HepG2 (cell line): ENCODE measurements at regions not wholly inside any gene's neighbourhood (a gene's known extent, or its start where the extent isn't known, plus 50 kb on each side); places are given as distances from the start of the nearest gene placed in this dataset.

ENCODE experiments used
- ATAC-seq: fragments of 200-7000 bp; cut with Tn5 transposase; 3 replicates; pipeline ENCODE4 v1.9.1; 2020; ENCODE audit warnings: mild to moderate bottlenecking, moderate library complexity
- BruUV-seq: library from RNA; stranded (reverse); fragments of 400-500 nt; replicated peaks from 2 replicates; lab custom pipeline; 2021; lab: Mats Ljungman, UMichigan
- CTCF ChIA-PET: fragments of 300-600 bp; formaldehyde crosslinking; extraction: SDS; loops from one replicate; lab custom pipeline; 2021; ENCODE audit warnings: low total read pairs, inconsistent platforms, low intra/inter-chr PET ratio; lab: Yijun Ruan, JAX
- POLR2A ChIA-PET: fragments of 350-600 bp; sonication (Branson Sonifier 250); formaldehyde crosslinking; loops from one replicate; lab custom pipeline; 2020; ENCODE audit warnings: antibody characterized with exemption, inconsistent platforms; lab: Yijun Ruan, JAX
- DNase-seq: peaks from one replicate; pipeline ENCODE4 v3.0.0-alpha.2; 2015; ENCODE audit warnings: low spot score
- FAIRE-seq: peaks from 3 replicates; lab custom pipeline; 2011; peaks lifted over from hg19 to GRCh38; lab: Jason Lieb, UNC
- H2AFZ ChIP-seq: one replicate; pipeline ENCODE4 v1.6.1; 2011; ENCODE audit warnings: low read length, inconsistent platforms
- H3K27ac ChIP-seq: fragments of 300-600 bp; 3 replicates; pipeline ENCODE4 v1.8.0; 2011; ENCODE audit warnings: mixed run types, mild to moderate bottlenecking, mixed read lengths, low read length, inconsistent platforms; ENCODE audit not compliant: insufficient read depth; ENCODE audit errors: extremely low read length
- H3K27me3 ChIP-seq, 2 experiments: fragments of 200-600 bp in 1 of 2; 2 replicates in 1 of 2; 3 replicates in 1 of 2; pipeline versions ENCODE4 v1.6.0 to v1.8.0; 2011; ENCODE audit warnings: low read length in 2 of 2, mild to moderate bottlenecking in 2 of 2, moderate library complexity in 2 of 2, inconsistent platforms in 1 of 2; ENCODE audit not compliant: insufficient read depth in 2 of 2, control insufficient read depth in 1 of 2
- H3K36me3 ChIP-seq, 2 experiments: fragments of 200-600 bp in 1 of 2; replicated peaks in 1 of 2; 2 replicates in 1 of 2; 3 replicates in 1 of 2; pipeline versions ENCODE4 v1.5.1 to v1.8.0; 2011; ENCODE audit warnings: low read length in 2 of 2, inconsistent platforms in 1 of 2; ENCODE audit not compliant: insufficient read depth in 2 of 2, control insufficient read depth in 1 of 2
- H3K4me1 ChIP-seq: 2 replicates; pipeline ENCODE4 v1.5.1; 2012; ENCODE audit warnings: low read length, inconsistent platforms; ENCODE audit not compliant: insufficient read depth
- H3K4me2 ChIP-seq: 2 replicates; pipeline ENCODE4 v1.6.0; 2011; ENCODE audit warnings: low read depth, low read length, inconsistent platforms
- H3K4me3 ChIP-seq, 3 experiments: fragments of 200-600 bp in 1 of 3; sonication (generic), shearing (Covaris generic) in 1 of 3; replicated peaks in 1 of 3; 2 replicates each; pipeline ENCODE4 v1.5.1; 2011 to 2016; ENCODE audit warnings: low read length in 3 of 3, inconsistent platforms in 2 of 3, low read depth in 2 of 3, mild to moderate bottlenecking in 2 of 3, control low read depth in 1 of 3, mixed read lengths in 1 of 3; ENCODE audit not compliant: insufficient read depth in 1 of 3
- H3K79me2 ChIP-seq: one replicate; pipeline ENCODE4 v1.6.1; 2011; ENCODE audit warnings: low read length, inconsistent platforms; ENCODE audit not compliant: insufficient read depth
- H3K9ac ChIP-seq: 2 replicates; pipeline ENCODE4 v1.6.0; 2011; ENCODE audit warnings: mild to moderate bottlenecking, low read depth, low read length, inconsistent platforms; ENCODE audit not compliant: insufficient read depth
- H3K9me3 ChIP-seq: 2 replicates; pipeline ENCODE4 v1.5.1; 2012; ENCODE audit warnings: mild to moderate bottlenecking, low read length
- H4K20me1 ChIP-seq: 2 replicates; pipeline ENCODE4 v1.6.0; 2011; ENCODE audit warnings: inconsistent platforms, mild to moderate bottlenecking, low read length, moderate library complexity; ENCODE audit not compliant: insufficient read depth
- E2F2 ChIP-seq: sonication (generic); formaldehyde crosslinking; IDR thresholded peaks from 2 replicates; pipeline ENCODE4 v1.4.0; 2020; ENCODE audit warnings: missing genetic modification reagents, borderline replicate concordance
- ELF3 ChIP-seq: IDR thresholded peaks from 2 replicates; pipeline ENCODE4 v1.6.1; 2016; ENCODE audit warnings: missing genetic modification reagents, missing compliant biosample characterization
- ELK4 ChIP-seq: sonication (generic); formaldehyde crosslinking; IDR thresholded peaks from 2 replicates; pipeline ENCODE4 v1.9.0; 2021; ENCODE audit warnings: missing genetic modification reagents, borderline replicate concordance
- HIVEP1 ChIP-seq: sonication (generic); formaldehyde crosslinking; IDR thresholded peaks from 2 replicates; pipeline ENCODE4 v1.4.0; 2020; ENCODE audit warnings: mild to moderate bottlenecking, missing genetic modification reagents
- IRX3 ChIP-seq: sonication (generic); formaldehyde crosslinking; IDR thresholded peaks from 2 replicates; pipeline ENCODE4 v1.8.1; 2023; ENCODE audit warnings: mild to moderate bottlenecking, low read depth, missing genetic modification reagents, borderline replicate concordance
- RFX3 ChIP-seq: IDR thresholded peaks from 2 replicates; pipeline ENCODE4 v1.6.1; 2016; ENCODE audit warnings: missing biosample characterization, missing genetic modification reagents
- THYN1 ChIP-seq: sonication (generic); formaldehyde crosslinking; IDR thresholded peaks from 2 replicates; pipeline ENCODE4 v1.8.1; 2023; ENCODE audit warnings: low read depth, mild to moderate bottlenecking, moderate library complexity, missing genetic modification reagents, borderline replicate concordance
- ZNF740 ChIP-seq: sonication (generic); formaldehyde crosslinking; IDR thresholded peaks from 2 replicates; pipeline ENCODE4 v1.4.0; 2020; ENCODE audit warnings: missing genetic modification reagents
- ZNF883 ChIP-seq: sonication (generic); formaldehyde crosslinking; IDR thresholded peaks from 2 replicates; pipeline ENCODE4 v1.5.1; 2020; ENCODE audit warnings: mild to moderate bottlenecking, missing genetic modification reagents; ENCODE audit errors: not compliant biosample characterization
- WGBS: methylation state at CpG from one replicate; pipeline ENCODE4 v1.1.6; 2017; ENCODE audit warnings: low lambda C conversion rate; 5-methylcytosine and 5-hydroxymethylcytosine counted together
- in situ Hi-C: cut with HindIII; loops from 2 replicates; pipeline ENCODE4 v1.10.0; 2017; ENCODE audit warnings: low pct_unique_long_range_greater_than_20kb; ENCODE audit not compliant: extremely low pct_ligation_motif_present
- intact Hi-C: fragments of 100-400 bp; cut with micrococcal nuclease; formaldehyde crosslinking; loops from one replicate; pipeline ENCODE4 v1.10.0; 2022; ENCODE audit not compliant: unreplicated experiment
- TF ChIP-seq, protein P1 (sequence below): sonication (generic); formaldehyde crosslinking; IDR thresholded peaks from 2 replicates; pipeline ENCODE4 v1.8.1; 2022; ENCODE audit warnings: low read depth, mild to moderate bottlenecking, missing genetic modification reagents
- TF ChIP-seq, protein P2 (sequence below): sonication (generic); formaldehyde crosslinking; IDR thresholded peaks from 2 replicates; pipeline ENCODE4 v1.4.0; 2020; ENCODE audit warnings: mild to moderate bottlenecking, missing genetic modification reagents
- TF ChIP-seq, protein P3 (sequence below): sonication (generic); formaldehyde crosslinking; IDR thresholded peaks from 2 replicates; pipeline ENCODE4 v1.4.0; 2020; ENCODE audit warnings: missing genetic modification reagents, borderline replicate concordance

DNA sequence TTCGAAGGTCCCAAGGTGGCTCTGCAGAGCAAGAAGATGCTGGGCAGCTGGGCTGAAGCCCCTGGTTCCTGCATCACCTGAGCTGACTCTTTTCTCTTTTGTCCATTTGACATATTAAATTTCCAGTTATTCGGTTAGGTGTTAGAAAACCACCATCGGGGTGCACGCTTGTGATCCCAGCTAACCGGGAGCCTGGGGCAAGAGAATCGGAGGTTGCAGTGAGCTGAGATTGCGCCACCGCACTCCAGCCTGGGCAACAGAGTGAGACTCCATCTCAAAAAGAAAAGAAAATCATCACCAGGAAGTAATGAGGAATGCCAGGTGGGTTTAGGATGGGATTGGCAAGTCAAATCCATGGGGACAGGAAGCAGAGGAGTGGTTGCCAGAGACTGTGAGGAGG, 76.3 kb upstream of the ZC3H12A start:
- DNase-seq: no peak
- no peaks in the 10 kb centered on the region for H4K20me1 ChIP-seq
- no peaks in the 10 kb centered on the region for H3K4me1 ChIP-seq
- H3K27ac ChIP-seq: no peak overlapping the region
- ChIA-PET POLR2A (no interaction called here), CTCF (no interaction called here)
- no peak overlapping the region for H3K9ac ChIP-seq
- ATAC-seq: no peak
- in situ Hi-C loops: no loop called here
- H3K9me3 ChIP-seq: no peaks in the 10 kb centered on the region
- H3K27me3 ChIP-seq: peaks cover 3 to 36% of the 10 kb centered on the region in 2 experiments
- BruUV-seq: no TSS peak
- H3K4me2 ChIP-seq: no peak overlapping the region
- H3K79me2 ChIP-seq: no peaks in the 10 kb centered on the region
- H3K4me3 ChIP-seq: no peak overlapping the region
- WGBS: 9% methylated on average over 8 of the region's 8 CpGs
- no peak overlapping the region for H2AFZ ChIP-seq
- intact Hi-C loops: no loop called here
- no peaks in the 10 kb centered on the region for H3K36me3 ChIP-seq
- FAIRE-seq: no peak
- TF ChIP-seq ZNF740 (CRISPR knock-in tag) (no peak), ELK4 (no peak), THYN1 (CRISPR knock-in tag) (no peak), HIVEP1 (no peak), ELF3 (CRISPR knock-in tag) (no peak), ZNF883 (CRISPR knock-in tag) (no peak), IRX3 (CRISPR knock-in tag) (no peak), RFX3 (no peak), E2F2 (no peak)
- TF ChIP-seq, protein P1, sequence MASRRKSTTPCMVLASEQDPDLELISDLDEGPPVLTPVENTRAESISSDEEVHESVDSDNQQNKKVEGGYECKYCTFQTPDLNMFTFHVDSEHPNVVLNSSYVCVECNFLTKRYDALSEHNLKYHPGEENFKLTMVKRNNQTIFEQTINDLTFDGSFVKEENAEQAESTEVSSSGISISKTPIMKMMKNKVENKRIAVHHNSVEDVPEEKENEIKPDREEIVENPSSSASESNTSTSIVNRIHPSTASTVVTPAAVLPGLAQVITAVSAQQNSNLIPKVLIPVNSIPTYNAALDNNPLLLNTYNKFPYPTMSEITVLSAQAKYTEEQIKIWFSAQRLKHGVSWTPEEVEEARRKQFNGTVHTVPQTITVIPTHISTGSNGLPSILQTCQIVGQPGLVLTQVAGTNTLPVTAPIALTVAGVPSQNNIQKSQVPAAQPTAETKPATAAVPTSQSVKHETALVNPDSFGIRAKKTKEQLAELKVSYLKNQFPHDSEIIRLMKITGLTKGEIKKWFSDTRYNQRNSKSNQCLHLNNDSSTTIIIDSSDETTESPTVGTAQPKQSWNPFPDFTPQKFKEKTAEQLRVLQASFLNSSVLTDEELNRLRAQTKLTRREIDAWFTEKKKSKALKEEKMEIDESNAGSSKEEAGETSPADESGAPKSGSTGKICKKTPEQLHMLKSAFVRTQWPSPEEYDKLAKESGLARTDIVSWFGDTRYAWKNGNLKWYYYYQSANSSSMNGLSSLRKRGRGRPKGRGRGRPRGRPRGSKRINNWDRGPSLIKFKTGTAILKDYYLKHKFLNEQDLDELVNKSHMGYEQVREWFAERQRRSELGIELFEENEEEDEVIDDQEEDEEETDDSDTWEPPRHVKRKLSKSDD: no peak
- TF ChIP-seq, protein P2, sequence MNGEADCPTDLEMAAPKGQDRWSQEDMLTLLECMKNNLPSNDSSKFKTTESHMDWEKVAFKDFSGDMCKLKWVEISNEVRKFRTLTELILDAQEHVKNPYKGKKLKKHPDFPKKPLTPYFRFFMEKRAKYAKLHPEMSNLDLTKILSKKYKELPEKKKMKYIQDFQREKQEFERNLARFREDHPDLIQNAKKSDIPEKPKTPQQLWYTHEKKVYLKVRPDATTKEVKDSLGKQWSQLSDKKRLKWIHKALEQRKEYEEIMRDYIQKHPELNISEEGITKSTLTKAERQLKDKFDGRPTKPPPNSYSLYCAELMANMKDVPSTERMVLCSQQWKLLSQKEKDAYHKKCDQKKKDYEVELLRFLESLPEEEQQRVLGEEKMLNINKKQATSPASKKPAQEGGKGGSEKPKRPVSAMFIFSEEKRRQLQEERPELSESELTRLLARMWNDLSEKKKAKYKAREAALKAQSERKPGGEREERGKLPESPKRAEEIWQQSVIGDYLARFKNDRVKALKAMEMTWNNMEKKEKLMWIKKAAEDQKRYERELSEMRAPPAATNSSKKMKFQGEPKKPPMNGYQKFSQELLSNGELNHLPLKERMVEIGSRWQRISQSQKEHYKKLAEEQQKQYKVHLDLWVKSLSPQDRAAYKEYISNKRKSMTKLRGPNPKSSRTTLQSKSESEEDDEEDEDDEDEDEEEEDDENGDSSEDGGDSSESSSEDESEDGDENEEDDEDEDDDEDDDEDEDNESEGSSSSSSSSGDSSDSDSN: no peak
- TF ChIP-seq, protein P3, sequence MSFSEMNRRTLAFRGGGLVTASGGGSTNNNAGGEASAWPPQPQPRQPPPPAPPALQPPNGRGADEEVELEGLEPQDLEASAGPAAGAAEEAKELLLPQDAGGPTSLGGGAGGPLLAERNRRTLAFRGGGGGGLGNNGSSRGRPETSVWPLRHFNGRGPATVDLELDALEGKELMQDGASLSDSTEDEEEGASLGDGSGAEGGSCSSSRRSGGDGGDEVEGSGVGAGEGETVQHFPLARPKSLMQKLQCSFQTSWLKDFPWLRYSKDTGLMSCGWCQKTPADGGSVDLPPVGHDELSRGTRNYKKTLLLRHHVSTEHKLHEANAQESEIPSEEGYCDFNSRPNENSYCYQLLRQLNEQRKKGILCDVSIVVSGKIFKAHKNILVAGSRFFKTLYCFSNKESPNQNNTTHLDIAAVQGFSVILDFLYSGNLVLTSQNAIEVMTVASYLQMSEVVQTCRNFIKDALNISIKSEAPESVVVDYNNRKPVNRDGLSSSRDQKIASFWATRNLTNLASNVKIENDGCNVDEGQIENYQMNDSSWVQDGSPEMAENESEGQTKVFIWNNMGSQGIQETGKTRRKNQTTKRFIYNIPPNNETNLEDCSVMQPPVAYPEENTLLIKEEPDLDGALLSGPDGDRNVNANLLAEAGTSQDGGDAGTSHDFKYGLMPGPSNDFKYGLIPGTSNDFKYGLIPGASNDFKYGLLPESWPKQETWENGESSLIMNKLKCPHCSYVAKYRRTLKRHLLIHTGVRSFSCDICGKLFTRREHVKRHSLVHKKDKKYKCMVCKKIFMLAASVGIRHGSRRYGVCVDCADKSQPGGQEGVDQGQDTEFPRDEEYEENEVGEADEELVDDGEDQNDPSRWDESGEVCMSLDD (CRISPR knock-in tag): no peak
